Right lobe of liver (tissue), 6 donors: ENCODE measurements at regions not wholly inside any gene's neighbourhood (a gene's known extent, or its start where the extent isn't known, plus 50 kb on each side); places are given as distances from the start of the nearest gene placed in this dataset.

ENCODE experiments used
- ATAC-seq, 4 donors: fragments of 200-7000 bp; cut with Tn5 transposase; one replicate each; pipeline ENCODE4 v1.9.1; 2020; ENCODE audit warnings: mild to moderate bottlenecking in 4 of 4, moderate library complexity in 4 of 4
- DNase-seq, 3 donors: peaks; one replicate each; pipeline ENCODE4 v3.0.0-alpha.2; 2020
- H3K27ac ChIP-seq, 3 donors: fragments of 200-600 bp; one replicate each; pipeline ENCODE4 v1.8.0; 2022
- H3K27me3 ChIP-seq, 2 donors: fragments of 200-600 bp; one replicate each; pipeline ENCODE4 v1.8.0; 2022
- H3K36me3 ChIP-seq, 4 donors: fragments of 200-600 bp; sonication (generic) in 1 of 4; one replicate each; pipeline versions ENCODE4 v1.5.1 to v1.8.0; 2017 to 2022; ENCODE audit warnings: control low read depth in 1 of 4
- H3K4me1 ChIP-seq, 4 donors: fragments of 200-600 bp; sonication (generic) in 1 of 4; one replicate each; pipeline versions ENCODE4 v1.5.1 to v1.8.0; 2017 to 2022; ENCODE audit warnings: control low read depth in 1 of 4
- H3K4me3 ChIP-seq, 3 donors: fragments of 200-600 bp; one replicate each; pipeline ENCODE4 v1.8.0; 2022
- H3K9me3 ChIP-seq, 4 donors: fragments of 200-600 bp; sonication (generic) in 1 of 4; one replicate each; pipeline versions ENCODE4 v1.5.1 to v1.8.0; 2017 to 2022; ENCODE audit warnings: control low read depth in 1 of 4
- CTCF ChIP-seq, 4 donors: fragments of 200-600 bp in 3 of 4; fragments of 450-650 bp in 1 of 4; IDR thresholded peaks; one replicate each; pipeline versions ENCODE4 v1.5.1 to v1.8.0; 2016 to 2022; ENCODE audit warnings: antibody characterized with exemption in 4 of 4, mild to moderate bottlenecking in 2 of 4
- POLR2A ChIP-seq: fragments of 450-650 bp; IDR thresholded peaks from one replicate; pipeline ENCODE4 v1.6.1; 2017; ENCODE audit warnings: antibody characterized with exemption, mild to moderate bottlenecking
- whole genome bisulfite sequencing: methylation state at CpG from one replicate; pipeline ENCODE4 v1.1.6; 2018; ENCODE audit warnings: low coverage, low lambda C conversion rate; ENCODE audit not compliant: insufficient coverage; ENCODE audit errors: missing lambda C conversion rate; 5-methylcytosine and 5-hydroxymethylcytosine counted together
- intact Hi-C, 2 donors: fragments of 100-400 bp; cut with DNase I; formaldehyde crosslinking; loops; one replicate each; pipeline versions ENCODE4 v1.11.2 to v1.14.1; 2022
- donor health status: DM: no; HTN: yes; CAD: no.
- donor health status: DM: no; HTN: no; CAD: no.
- donor health status: DM: no; HTN: no; CAD: no.
- donor health status: DM: no; HTN: yes; CAD: no.
- donor health status: DM: no; HTN: yes; CAD: no.

GRCh38 chr5:82476155-82476554 is 198.0 kb upstream of the RPS23 start:
- DNase-seq = no peak
- ATAC-seq = no peak
- Histone ChIP-seq H3K27ac (no peak overlapping the region), H3K4me3 (no peak overlapping the region), H3K9me3 (no peaks in the 10 kb centered on the region), H3K36me3 (no peaks in the 10 kb centered on the region), H3K27me3 (no peaks in the 10 kb centered on the region), H3K4me1 (no peaks in the 10 kb centered on the region)
- 33% methylated on average over 1 of the region's 1 CpG for WGBS
- TF ChIP-seq CTCF (IDR thresholded peaks at IDR 0.05) (no peak), POLR2A (no peak)
- intact Hi-C loops = no loop called here

- DNase-seq (no peak), ATAC-seq (no peak)
- intact Hi-C loops = no loop called here
Measured at GRCh38 chr5:82473262-82473661, 195.1 kb upstream of the RPS23 start.

GRCh38 chr5:82470185-82470994 is 192.2 kb upstream of the RPS23 start:
- no peaks in the 10 kb centered on the region for H3K9me3 ChIP-seq
- ATAC-seq (no peak), DNase-seq (no peak)
- TF ChIP-seq CTCF (IDR thresholded peaks at IDR 0.05) (no peak), POLR2A (no peak)
- intact Hi-C loops = no loop called here
- no peaks in the 10 kb centered on the region for H3K27me3 ChIP-seq
- no peaks in the 10 kb centered on the region for H3K36me3 ChIP-seq
- H3K4me1 ChIP-seq = no peaks in the 10 kb centered on the region
- WGBS = 79% methylated on average over 6 of the region's 6 CpGs
- H3K27ac ChIP-seq = no peak overlapping the region
- no peak overlapping the region for H3K4me3 ChIP-seq

More at GRCh38 chr5:82473262-82473661, 195.1 kb upstream of the RPS23 start:
- no peaks in the 10 kb centered on the region for H3K9me3 ChIP-seq
- no peak overlapping the region for H3K27ac ChIP-seq
- no peaks in the 10 kb centered on the region for H3K27me3 ChIP-seq
- no peaks in the 10 kb centered on the region for H3K36me3 ChIP-seq
- TF ChIP-seq CTCF (IDR thresholded peaks at IDR 0.05) (no peak), POLR2A (no peak)
- no peaks in the 10 kb centered on the region for H3K4me1 ChIP-seq
- no peak overlapping the region for H3K4me3 ChIP-seq

- Histone ChIP-seq H3K9me3 (no peaks in the 10 kb centered on the region), H3K4me1 (no peaks in the 10 kb centered on the region), H3K27ac (no peak overlapping the region), H3K4me3 (no peak overlapping the region), H3K36me3 (no peaks in the 10 kb centered on the region), H3K27me3 (no peaks in the 10 kb centered on the region)
- 82% methylated on average over 6 of the region's 6 CpGs for WGBS
- DNase-seq (no peak), ATAC-seq (no peak)
- no peak for TF ChIP-seq CTCF (IDR thresholded peaks at IDR 0.05)
- no peak for TF ChIP-seq POLR2A
- intact Hi-C loops = no loop called here
Measured at GRCh38 chr5:82466986-82467561, 188.9 kb upstream of the RPS23 start.
